Neutrophil (primary cell): ENCODE measurements at regions not wholly inside any gene's neighbourhood (a gene's known extent, or its start where the extent isn't known, plus 50 kb on each side); places are given as distances from the start of the nearest gene placed in this dataset.

Source experiments
- H3K27ac ChIP-seq: fragments of 200-600 bp; sonication (generic); 2 replicates; pipeline ENCODE4 v1.5.1; 2016; ENCODE audit warnings: mild to moderate bottlenecking, moderate library complexity
- H3K27me3 ChIP-seq: fragments of 200-600 bp; sonication (generic); 2 replicates; pipeline ENCODE4 v1.6.0; 2016; ENCODE audit warnings: mild to moderate bottlenecking
- H3K36me3 ChIP-seq: fragments of 200-600 bp; sonication (generic); 2 replicates; pipeline ENCODE4 v1.5.1; 2017
- H3K4me1 ChIP-seq, 2 experiments: fragments of 200-600 bp in 1 of 2; sonication (generic) in 1 of 2; 1 replicate in 1 of 2; 2 replicates in 1 of 2; pipeline versions ENCODE4 v1.5.1 to v1.6.1; 2013 to 2016; ENCODE audit warnings: low read depth in 1 of 2, low read length in 1 of 2, mild to moderate bottlenecking in 1 of 2, moderate library complexity in 1 of 2; ENCODE audit not compliant: control insufficient read depth in 1 of 2, insufficient read depth in 1 of 2
- H3K4me3 ChIP-seq, 2 experiments: fragments of 200-600 bp in 1 of 2; sonication (generic) in 1 of 2; 1 replicate in 1 of 2; 2 replicates in 1 of 2; pipeline ENCODE4 v1.5.1; 2013 to 2016; ENCODE audit warnings: low read depth in 1 of 2, low read length in 1 of 2, mild to moderate bottlenecking in 1 of 2, moderate library complexity in 1 of 2
- H3K9me3 ChIP-seq: fragments of 200-600 bp; sonication (generic); 2 replicates; pipeline ENCODE4 v1.5.1; 2016
- CTCF ChIP-seq: fragments of 200-600 bp; sonication (generic); IDR thresholded peaks from 2 replicates; pipeline ENCODE4 v1.5.1; 2016; ENCODE audit warnings: antibody characterized with exemption

GRCh38 chr17:72344613-72345012 is 223.8 kb downstream of the SOX9 start:
- no peaks in the 10 kb centered on the region for H3K4me1 ChIP-seq
- no peak for TF ChIP-seq CTCF
- no peak overlapping the region for H3K27ac ChIP-seq
- no peaks in the 10 kb centered on the region for H3K36me3 ChIP-seq
- no peaks in the 10 kb centered on the region for H3K9me3 ChIP-seq
- H3K4me3 ChIP-seq, result no peak overlapping the region
- H3K27me3 ChIP-seq, result no peaks in the 10 kb centered on the region

- Histone ChIP-seq H3K4me3 (no peak overlapping the region), H3K4me1 (no peaks in the 10 kb centered on the region), H3K27me3 (no peaks in the 10 kb centered on the region), H3K36me3 (no peaks in the 10 kb centered on the region), H3K9me3 (no peaks in the 10 kb centered on the region), H3K27ac (no peak overlapping the region)
- TF ChIP-seq CTCF, result no peak
Measured at GRCh38 chr17:72345088-72345487, 224.3 kb downstream of the SOX9 start.

- H3K9me3 ChIP-seq, result no peaks in the 10 kb centered on the region
- no peak for TF ChIP-seq CTCF
- H3K27ac ChIP-seq, result no peak overlapping the region
- H3K27me3 ChIP-seq, result no peaks in the 10 kb centered on the region
- H3K4me3 ChIP-seq, result no peak overlapping the region
- H3K4me1 ChIP-seq, result no peaks in the 10 kb centered on the region
- no peaks in the 10 kb centered on the region for H3K36me3 ChIP-seq
Measured at GRCh38 chr17:72345536-72345935, 224.7 kb downstream of the SOX9 start.

GRCh38 chr17:72346306-72346705 is 225.5 kb downstream of the SOX9 start:
- Histone ChIP-seq H3K4me1 (no peaks in the 10 kb centered on the region), H3K4me3 (no peak overlapping the region), H3K27ac (no peak overlapping the region), H3K9me3 (no peaks in the 10 kb centered on the region), H3K36me3 (no peaks in the 10 kb centered on the region), H3K27me3 (no peaks in the 10 kb centered on the region)
- no peak for TF ChIP-seq CTCF

- no peaks in the 10 kb centered on the region for H3K9me3 ChIP-seq
- no peak overlapping the region for H3K4me3 ChIP-seq
- no peaks in the 10 kb centered on the region for H3K36me3 ChIP-seq
- no peaks in the 10 kb centered on the region for H3K4me1 ChIP-seq
- no peak for TF ChIP-seq CTCF
- peaks cover 11% of the 10 kb centered on the region for H3K27me3 ChIP-seq
- no peak overlapping the region for H3K27ac ChIP-seq
Measured at GRCh38 chr17:72349011-72349410, 228.2 kb downstream of the SOX9 start.

- no peak overlapping the region for H3K27ac ChIP-seq
- no peak overlapping the region for H3K4me3 ChIP-seq
- H3K36me3 ChIP-seq, result no peaks in the 10 kb centered on the region
- TF ChIP-seq CTCF, result no peak
- H3K27me3 ChIP-seq, result peaks cover 11% of the 10 kb centered on the region
- H3K9me3 ChIP-seq, result no peaks in the 10 kb centered on the region
- H3K4me1 ChIP-seq, result no peaks in the 10 kb centered on the region
Measured at GRCh38 chr17:72349491-72349995, 228.7 kb downstream of the SOX9 start.
